ENCODE measurements at regions not wholly inside any gene's neighbourhood (a gene's known extent, or its start where the extent isn't known, plus 50 kb on each side); places are given as distances from the start of the nearest gene placed in this dataset.

DNA sequence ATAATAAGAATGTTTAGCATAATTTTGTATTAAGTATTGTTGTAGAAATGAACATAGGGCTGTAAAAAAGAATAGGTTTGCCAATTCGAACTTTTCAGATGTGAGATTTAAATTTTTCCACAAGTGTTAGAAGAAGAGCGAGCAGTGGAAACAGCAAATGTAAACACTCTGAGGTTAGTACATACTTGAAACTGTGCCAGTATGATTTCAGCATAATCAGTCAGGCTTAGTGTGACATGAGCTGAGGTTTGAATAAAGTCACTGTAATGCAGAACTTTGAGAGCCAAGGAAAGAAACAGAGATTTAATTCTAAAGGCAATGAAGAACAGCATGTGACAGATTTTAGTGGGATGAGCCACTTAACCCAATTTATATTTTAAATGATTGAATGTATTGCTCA lies 2166.4 kb downstream of the PCDH9 start:
- TF ChIP-seq, protein P1, sequence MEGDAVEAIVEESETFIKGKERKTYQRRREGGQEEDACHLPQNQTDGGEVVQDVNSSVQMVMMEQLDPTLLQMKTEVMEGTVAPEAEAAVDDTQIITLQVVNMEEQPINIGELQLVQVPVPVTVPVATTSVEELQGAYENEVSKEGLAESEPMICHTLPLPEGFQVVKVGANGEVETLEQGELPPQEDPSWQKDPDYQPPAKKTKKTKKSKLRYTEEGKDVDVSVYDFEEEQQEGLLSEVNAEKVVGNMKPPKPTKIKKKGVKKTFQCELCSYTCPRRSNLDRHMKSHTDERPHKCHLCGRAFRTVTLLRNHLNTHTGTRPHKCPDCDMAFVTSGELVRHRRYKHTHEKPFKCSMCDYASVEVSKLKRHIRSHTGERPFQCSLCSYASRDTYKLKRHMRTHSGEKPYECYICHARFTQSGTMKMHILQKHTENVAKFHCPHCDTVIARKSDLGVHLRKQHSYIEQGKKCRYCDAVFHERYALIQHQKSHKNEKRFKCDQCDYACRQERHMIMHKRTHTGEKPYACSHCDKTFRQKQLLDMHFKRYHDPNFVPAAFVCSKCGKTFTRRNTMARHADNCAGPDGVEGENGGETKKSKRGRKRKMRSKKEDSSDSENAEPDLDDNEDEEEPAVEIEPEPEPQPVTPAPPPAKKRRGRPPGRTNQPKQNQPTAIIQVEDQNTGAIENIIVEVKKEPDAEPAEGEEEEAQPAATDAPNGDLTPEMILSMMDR (IDR thresholded peaks at IDR 0.05; ENCODE audit: insufficient read depth, low read length, missing control alignments) = no peak
- no peak overlapping the region for H3K4me3 ChIP-seq (ENCODE audit: low read depth, low read length)
- peak; percentile 31 for DNase-seq (ENCODE audit: low read depth, low spot score)

DNA sequence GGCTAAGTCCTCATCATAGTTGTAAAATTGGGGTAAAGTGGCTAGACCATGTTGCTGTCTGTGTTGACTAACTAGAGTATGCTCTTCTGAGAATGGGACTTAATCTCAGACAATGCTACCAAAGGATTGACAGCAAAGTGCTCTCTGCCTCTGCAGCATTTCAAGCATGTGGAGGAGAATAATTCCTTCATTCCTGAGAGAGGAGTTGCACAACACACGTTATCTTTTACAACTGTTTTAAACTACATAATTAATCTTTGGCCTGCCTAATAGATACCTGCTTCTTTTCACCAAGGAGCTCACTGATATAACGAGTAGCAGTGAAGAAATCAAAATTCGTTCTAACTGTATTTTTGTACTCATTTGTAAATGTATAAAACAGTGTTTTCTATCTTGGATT lies 2172.2 kb downstream of the PCDH9 start:
- DNase-seq (ENCODE audit: low read depth, low spot score) = no peak
- ChIA-PET POLR2A (no interaction called here), CTCF (no interaction called here)
- TF ChIP-seq, protein P1 (IDR thresholded peaks at IDR 0.05; ENCODE audit: insufficient read depth, low read length, missing control alignments) = no peak
- no peak overlapping the region for H3K4me3 ChIP-seq (ENCODE audit: low read depth, low read length)

More for the DNA sequence above, 2166.4 kb downstream of the PCDH9 start:
- ChIA-PET POLR2A (no interaction called here), CTCF (no interaction called here)

DNA sequence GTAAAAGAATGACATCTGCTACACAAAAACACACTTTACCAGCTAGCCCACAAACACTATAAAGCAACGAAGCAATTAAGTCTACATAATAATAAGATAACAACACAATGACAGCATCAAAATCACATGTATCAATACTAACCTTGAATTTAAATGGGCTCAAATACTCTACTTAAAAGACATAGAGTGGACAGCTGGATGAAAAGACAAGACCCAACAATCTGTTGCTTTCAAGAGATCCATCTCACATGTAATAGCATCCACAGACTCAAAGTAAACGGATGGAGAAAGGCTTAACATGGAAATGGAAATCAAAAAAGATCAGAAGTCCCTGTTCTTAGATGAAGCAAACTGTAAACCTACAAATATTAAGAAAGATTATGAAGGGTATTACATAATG lies 2175.9 kb downstream of the PCDH9 start:
- POLR2A ChIA-PET = no interaction called here
- CTCF ChIA-PET = no interaction called here

DNA sequence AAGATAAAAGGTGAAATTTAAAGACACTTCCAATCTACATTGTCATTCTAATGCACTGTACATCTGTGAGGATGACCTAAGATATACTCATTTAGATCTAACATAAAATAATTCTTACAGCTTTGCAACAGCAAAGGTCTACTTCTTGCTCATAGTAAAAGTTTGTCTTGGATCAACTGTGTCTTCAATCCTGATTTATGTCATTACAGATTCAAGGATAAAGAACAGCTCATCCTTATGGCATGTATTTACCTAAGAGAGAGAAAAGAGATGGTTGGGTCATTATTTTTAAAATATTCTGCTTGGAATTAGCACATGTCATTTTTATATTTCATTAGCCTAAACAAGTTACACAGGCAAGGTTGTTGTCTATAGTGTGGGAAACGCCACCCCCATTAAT lies 2193.1 kb downstream of the PCDH9 start:
- DNase-seq (ENCODE audit: low read depth, low spot score) = no peak

More for the DNA sequence above, 2175.9 kb downstream of the PCDH9 start:
- DNase-seq (ENCODE audit: low read depth, low spot score) = no peak
- no peak overlapping the region for H3K4me3 ChIP-seq (ENCODE audit: low read depth, low read length)
- TF ChIP-seq, protein P1 (IDR thresholded peaks at IDR 0.05; ENCODE audit: insufficient read depth, low read length, missing control alignments) = no peak

DNA sequence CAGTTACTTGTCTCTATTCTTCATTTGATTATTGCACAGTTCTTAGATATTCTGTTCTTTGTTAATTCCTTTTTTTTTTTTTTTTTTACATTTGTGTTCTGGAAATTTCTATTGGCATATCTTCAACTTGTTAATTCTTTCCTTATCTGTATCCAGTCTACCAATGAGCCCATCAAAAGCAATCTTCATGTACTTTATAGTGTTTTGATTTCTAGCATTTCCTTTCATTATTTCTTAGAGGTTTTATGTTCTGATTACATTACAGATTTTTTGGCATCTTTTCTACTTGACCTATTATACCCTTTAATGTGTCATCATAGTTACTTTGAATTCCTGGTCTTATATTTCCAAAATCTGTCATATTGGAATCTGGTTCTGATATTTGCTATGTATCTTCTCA lies 2194.8 kb downstream of the PCDH9 start:
- ChIA-PET CTCF (no interaction called here), POLR2A (no interaction called here)
- no peak overlapping the region for H3K4me3 ChIP-seq (ENCODE audit: low read depth, low read length)
- DNase-seq (ENCODE audit: low read depth, low spot score) = no peak
- TF ChIP-seq, protein P1 (IDR thresholded peaks at IDR 0.05; ENCODE audit: insufficient read depth, low read length, missing control alignments) = no peak

More for the DNA sequence above, 2193.1 kb downstream of the PCDH9 start:
- H3K4me3 ChIP-seq (ENCODE audit: low read depth, low read length) = no peak overlapping the region
- TF ChIP-seq, protein P1 (IDR thresholded peaks at IDR 0.05; ENCODE audit: insufficient read depth, low read length, missing control alignments) = no peak
- ChIA-PET POLR2A (no interaction called here), CTCF (no interaction called here)

DNA sequence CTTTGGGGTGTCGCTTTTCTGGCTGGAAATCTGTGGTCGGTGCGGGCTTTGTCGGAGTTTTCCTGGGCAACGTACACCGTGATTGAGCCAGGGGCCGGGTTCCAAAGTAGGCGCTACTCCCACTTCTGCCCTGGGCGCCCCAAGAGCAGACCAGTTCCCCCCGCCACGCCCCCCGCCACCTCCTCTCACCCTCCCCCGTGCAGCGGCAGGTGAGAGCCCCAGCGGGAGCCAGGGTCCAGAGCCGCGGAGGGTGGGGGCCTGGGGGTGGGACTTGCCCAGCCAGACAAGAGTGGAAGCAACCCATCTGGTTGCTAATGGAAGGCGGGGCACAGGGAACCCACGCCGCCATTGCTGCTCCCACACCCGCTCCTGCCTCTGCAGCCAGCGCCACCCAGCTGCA lies 2195.9 kb downstream of the PCDH9 start:
- POLR2A ChIA-PET = no interaction called here
- TF ChIP-seq, protein P1 (IDR thresholded peaks at IDR 0.05; ENCODE audit: insufficient read depth, low read length, missing control alignments) = no peak
- DNase-seq (ENCODE audit: low read depth, low spot score) = no peak
- CTCF ChIA-PET = no interaction called here
- H3K4me3 ChIP-seq (ENCODE audit: low read depth, low read length) = no peak overlapping the region
